GM12878 (cell line): ENCODE measurements at regions not wholly inside any gene's neighbourhood (a gene's known extent, or its start where the extent isn't known, plus 50 kb on each side); places are given as distances from the start of the nearest gene placed in this dataset.

Experiments used
- BMI1 ChIP-seq: fragments of 450-650 bp; IDR thresholded peaks from 2 replicates; pipeline ENCODE4 v1.6.1; 2016; ENCODE audit warnings: mild to moderate bottlenecking, moderate library complexity, borderline replicate concordance
- CUX1 ChIP-seq: IDR thresholded peaks from 2 replicates; pipeline ENCODE4 v1.6.1; 2012; ENCODE audit warnings: improper control_type of control experiment, low read depth, low read length; ENCODE audit not compliant: insufficient replicate concordance
- EED ChIP-seq: sonication (generic); IDR thresholded peaks from 2 replicates; pipeline ENCODE4 v1.6.1; 2016; ENCODE audit warnings: antibody characterized with exemption, low read depth
- EP300 ChIP-seq, 2 experiments: fragments of 150-350 bp in 1 of 2; IDR thresholded peaks; 2 replicates each; pipeline ENCODE4 v1.6.1; 2011 to 2012; ENCODE audit warnings: low read depth in 2 of 2, low read length in 2 of 2, borderline replicate concordance in 1 of 2, improper control_type of control experiment in 1 of 2, inconsistent platforms in 1 of 2; ENCODE audit not compliant: control insufficient read depth in 1 of 2
- NR2C1 ChIP-seq: fragments of 450-650 bp; IDR thresholded peaks from 2 replicates; pipeline ENCODE4 v1.6.1; 2017; ENCODE audit warnings: antibody characterized with exemption, mild to moderate bottlenecking, moderate library complexity
- NR2F1 ChIP-seq: fragments of 450-650 bp; conservative IDR thresholded peaks from 2 replicates; pipeline ENCODE4 v1.6.1; 2017; ENCODE audit warnings: mild to moderate bottlenecking
- PML ChIP-seq: IDR thresholded peaks from 2 replicates; pipeline ENCODE4 v1.6.1; 2012; ENCODE audit warnings: low read length, inconsistent platforms
- RAD51 ChIP-seq: fragments of 450-650 bp; IDR thresholded peaks from 2 replicates; pipeline ENCODE4 v1.6.1; 2016; ENCODE audit warnings: moderate library complexity, mild to moderate bottlenecking, inconsistent platforms
- RUNX3 ChIP-seq: IDR thresholded peaks from 2 replicates; pipeline ENCODE4 v1.6.1; 2012; ENCODE audit warnings: low read length, inconsistent platforms
- ZNF24 ChIP-seq: fragments of 450-650 bp; IDR thresholded peaks from 2 replicates; pipeline ENCODE4 v1.6.1; 2017; ENCODE audit warnings: antibody characterized with exemption, mild to moderate bottlenecking
- TF ChIP-seq, protein P1 (sequence below): fragments of 450-650 bp; IDR thresholded peaks from 2 replicates; pipeline ENCODE4 v1.6.1; 2017; ENCODE audit warnings: mild to moderate bottlenecking, moderate library complexity
- TF ChIP-seq, protein P2 (sequence below): fragments of 450-650 bp; IDR thresholded peaks from 2 replicates; pipeline ENCODE4 v1.6.1; 2017; ENCODE audit warnings: mild to moderate bottlenecking, low read depth, inconsistent platforms; ENCODE audit not compliant: poor library complexity, severe bottlenecking

GRCh38 chr3:182516597-182517336 is 276.5 kb upstream of the ATP11B start (continued):
- TF ChIP-seq CUX1 (no peak), RUNX3 (peak; percentile 65), NR2C1 (peak; percentile 62), NR2F1 (peak; percentile 99), PML (no peak), RAD51 (peak; percentile 81), BMI1 (peak; percentile 47; the same call in 1 of the 2 replicates), EED (no peak), ZNF24 (peak; percentile 41), EP300 (IDR thresholded peaks at IDR 0.05; ENCODE audit: borderline replicate concordance in 1 of 2, control insufficient read depth in 1 of 2, low read depth in 2 of 2, low read length in 2 of 2) (peak; percentile 19 to 73; a peak in 1 of 4 replicates)
- TF ChIP-seq, protein P1, sequence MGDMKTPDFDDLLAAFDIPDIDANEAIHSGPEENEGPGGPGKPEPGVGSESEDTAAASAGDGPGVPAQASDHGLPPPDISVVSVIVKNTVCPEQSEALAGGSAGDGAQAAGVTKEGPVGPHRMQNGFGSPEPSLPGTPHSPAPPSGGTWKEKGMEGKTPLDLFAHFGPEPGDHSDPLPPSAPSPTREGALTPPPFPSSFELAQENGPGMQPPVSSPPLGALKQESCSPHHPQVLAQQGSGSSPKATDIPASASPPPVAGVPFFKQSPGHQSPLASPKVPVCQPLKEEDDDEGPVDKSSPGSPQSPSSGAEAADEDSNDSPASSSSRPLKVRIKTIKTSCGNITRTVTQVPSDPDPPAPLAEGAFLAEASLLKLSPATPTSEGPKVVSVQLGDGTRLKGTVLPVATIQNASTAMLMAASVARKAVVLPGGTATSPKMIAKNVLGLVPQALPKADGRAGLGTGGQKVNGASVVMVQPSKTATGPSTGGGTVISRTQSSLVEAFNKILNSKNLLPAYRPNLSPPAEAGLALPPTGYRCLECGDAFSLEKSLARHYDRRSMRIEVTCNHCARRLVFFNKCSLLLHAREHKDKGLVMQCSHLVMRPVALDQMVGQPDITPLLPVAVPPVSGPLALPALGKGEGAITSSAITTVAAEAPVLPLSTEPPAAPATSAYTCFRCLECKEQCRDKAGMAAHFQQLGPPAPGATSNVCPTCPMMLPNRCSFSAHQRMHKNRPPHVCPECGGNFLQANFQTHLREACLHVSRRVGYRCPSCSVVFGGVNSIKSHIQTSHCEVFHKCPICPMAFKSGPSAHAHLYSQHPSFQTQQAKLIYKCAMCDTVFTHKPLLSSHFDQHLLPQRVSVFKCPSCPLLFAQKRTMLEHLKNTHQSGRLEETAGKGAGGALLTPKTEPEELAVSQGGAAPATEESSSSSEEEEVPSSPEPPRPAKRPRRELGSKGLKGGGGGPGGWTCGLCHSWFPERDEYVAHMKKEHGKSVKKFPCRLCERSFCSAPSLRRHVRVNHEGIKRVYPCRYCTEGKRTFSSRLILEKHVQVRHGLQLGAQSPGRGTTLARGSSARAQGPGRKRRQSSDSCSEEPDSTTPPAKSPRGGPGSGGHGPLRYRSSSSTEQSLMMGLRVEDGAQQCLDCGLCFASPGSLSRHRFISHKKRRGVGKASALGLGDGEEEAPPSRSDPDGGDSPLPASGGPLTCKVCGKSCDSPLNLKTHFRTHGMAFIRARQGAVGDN, result peak; percentile 92
- TF ChIP-seq, protein P2, sequence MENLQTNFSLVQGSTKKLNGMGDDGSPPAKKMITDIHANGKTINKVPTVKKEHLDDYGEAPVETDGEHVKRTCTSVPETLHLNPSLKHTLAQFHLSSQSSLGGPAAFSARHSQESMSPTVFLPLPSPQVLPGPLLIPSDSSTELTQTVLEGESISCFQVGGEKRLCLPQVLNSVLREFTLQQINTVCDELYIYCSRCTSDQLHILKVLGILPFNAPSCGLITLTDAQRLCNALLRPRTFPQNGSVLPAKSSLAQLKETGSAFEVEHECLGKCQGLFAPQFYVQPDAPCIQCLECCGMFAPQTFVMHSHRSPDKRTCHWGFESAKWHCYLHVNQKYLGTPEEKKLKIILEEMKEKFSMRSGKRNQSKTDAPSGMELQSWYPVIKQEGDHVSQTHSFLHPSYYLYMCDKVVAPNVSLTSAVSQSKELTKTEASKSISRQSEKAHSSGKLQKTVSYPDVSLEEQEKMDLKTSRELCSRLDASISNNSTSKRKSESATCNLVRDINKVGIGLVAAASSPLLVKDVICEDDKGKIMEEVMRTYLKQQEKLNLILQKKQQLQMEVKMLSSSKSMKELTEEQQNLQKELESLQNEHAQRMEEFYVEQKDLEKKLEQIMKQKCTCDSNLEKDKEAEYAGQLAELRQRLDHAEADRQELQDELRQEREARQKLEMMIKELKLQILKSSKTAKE, result peak; percentile 54
